WTC11 (cell line): ENCODE measurements at regions not wholly inside any gene's neighbourhood (a gene's known extent, or its start where the extent isn't known, plus 50 kb on each side); places are given as distances from the start of the nearest gene placed in this dataset.

ENCODE experiments used
- CTCF ChIP-seq: fragments of 200-600 bp; IDR thresholded peaks from 2 replicates; pipeline ENCODE4 v1.8.0; 2022; ENCODE audit warnings: antibody characterized with exemption
- NR1H2 ChIP-seq: sonication (generic); formaldehyde crosslinking; IDR thresholded peaks from 2 replicates; pipeline ENCODE4 v1.9.0; 2021; ENCODE audit warnings: mild to moderate bottlenecking, moderate library complexity, missing genetic modification reagents
- NR3C1 ChIP-seq: sonication (generic); formaldehyde crosslinking; conservative IDR thresholded peaks from 2 replicates; pipeline ENCODE4 v1.8.1; 2023; ENCODE audit warnings: low read depth, mild to moderate bottlenecking, missing genetic modification reagents
- ZSCAN18 ChIP-seq: fragments of 250-450 bp; sonication (Bioruptor Pico); IDR thresholded peaks from 2 replicates; pipeline ENCODE4 v2.1.2; 2022; ENCODE audit warnings: mild to moderate bottlenecking, moderate library complexity

GRCh38 chr7:95674101-95674500, 77.8 kb upstream of the PDK4 start:
- TF ChIP-seq NR1H2 (CRISPR knock-in tag) (no peak), CTCF (no peak), NR3C1 (no peak), ZSCAN18 (no peak)
